Renal cortical epithelial cell (primary cell): ENCODE measurements at regions not wholly inside any gene's neighbourhood (a gene's known extent, or its start where the extent isn't known, plus 50 kb on each side); places are given as distances from the start of the nearest gene placed in this dataset.
A peak's percentile ranks its signal among the peaks of the same experiment; 100 is the strongest.

Experiments
- DNase-seq: peaks from one replicate; pipeline ENCODE4 v3.0.0-alpha.2; 2011; ENCODE audit warnings: low read depth

DNA sequence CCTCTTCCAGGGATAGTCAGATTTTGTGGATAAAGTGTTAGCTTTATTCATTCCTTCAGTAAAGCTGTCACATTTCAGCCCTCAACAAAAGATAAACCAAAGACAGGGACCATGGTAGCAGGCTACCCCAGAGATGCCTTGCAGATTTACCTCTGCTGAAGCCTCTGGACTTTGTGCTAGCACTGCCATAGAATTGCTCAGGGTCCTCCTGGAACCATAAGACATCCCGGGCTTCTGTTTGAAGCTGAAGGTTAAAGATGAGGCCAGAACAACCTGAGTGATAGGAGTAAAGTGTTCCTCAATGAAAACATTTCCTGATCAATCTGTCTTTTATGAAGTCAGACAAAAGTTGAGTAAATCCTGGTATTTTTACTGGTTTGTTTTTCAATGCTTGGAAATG lies 57.5 kb upstream of the ARL15 start:
- no peak for DNase-seq

DNA sequence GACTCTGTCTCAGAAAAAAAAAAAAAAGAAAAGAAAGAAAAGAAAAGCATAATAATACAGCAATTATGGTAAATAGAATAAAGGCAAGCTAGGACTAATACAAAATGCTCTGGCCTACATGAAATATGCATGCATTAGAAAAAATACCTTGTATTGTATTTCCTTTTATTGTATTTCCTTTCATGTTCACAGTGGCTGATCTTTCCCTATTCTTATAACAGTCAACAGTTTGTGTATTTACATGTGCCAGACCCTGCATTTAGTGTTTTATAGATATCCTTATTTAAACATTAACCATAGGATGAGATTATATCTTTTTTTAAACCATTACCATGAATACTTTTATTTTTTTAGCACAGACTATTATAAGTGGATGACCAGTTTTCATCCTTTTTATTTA lies 56.3 kb upstream of the ARL15 start:
- no peak for DNase-seq

DNA sequence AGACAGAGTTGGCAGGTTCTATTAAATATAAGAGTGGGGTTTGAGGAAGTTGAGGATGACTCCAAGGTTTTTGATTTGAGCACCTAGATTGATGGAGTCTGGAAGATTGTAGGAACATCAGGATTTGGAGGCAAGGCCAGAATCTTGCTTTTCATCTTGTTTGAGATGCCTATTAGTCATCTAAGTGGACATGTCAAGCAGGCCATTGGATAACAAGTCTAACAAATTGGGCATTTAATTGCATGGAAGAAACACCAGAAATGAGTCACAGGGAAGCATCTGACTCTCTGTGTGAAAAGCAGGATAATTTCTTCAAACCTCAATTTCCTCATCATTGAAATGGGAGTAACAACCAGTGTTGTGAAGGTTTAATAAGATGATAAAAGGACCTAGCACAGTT lies 53.3 kb upstream of the ARL15 start:
- peak; percentile 10 for DNase-seq

DNA sequence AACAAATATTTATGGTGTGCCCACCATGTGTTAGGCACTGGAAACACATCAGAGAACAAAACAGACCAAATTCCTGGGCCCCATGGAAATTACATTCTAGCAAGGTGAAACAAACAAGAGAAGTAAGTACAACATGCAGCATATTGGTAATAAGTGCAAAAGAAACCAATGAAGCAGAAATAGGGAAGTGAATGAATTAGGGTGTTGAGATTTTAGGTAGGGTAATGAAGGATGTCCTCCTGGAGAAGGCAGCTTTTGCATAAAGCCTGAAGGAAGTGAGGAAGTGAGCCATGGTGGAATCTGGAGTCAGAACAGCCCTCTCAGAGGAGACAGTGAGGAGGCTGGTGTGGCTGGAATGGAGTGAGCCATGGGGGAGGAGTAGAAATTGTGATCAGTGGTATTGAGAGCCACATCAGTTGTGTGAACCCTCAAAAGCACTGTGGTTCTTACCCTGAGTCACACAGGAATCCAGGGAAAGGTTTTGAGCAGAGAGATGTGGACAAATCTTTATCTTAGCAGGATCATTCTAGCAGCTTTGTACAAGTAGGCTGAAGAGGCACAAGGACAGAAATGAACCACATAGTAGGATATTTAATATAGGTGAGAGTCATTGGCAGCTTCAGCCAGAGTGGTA lies 52.7 kb upstream of the ARL15 start:
- DNase-seq: no peak

DNA sequence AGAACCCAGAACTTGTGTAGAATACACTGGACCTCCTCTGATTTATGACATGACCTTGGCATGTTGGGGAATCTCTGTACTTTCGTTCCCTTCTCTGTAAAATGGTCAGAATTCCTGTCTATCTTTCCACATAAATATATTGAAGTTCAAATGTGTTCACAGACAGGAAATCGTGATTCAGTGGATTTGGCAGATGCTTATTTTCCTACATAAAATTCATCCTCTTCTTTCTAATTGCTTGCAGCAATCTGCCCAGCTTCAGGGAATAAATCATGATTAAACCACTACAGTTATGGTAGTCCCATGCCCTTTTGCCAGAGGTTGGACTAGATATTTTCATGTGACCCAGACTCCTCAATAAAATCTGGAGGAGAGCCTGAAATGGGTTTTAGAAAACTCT lies 52.1 kb upstream of the ARL15 start:
- no peak for DNase-seq

DNA sequence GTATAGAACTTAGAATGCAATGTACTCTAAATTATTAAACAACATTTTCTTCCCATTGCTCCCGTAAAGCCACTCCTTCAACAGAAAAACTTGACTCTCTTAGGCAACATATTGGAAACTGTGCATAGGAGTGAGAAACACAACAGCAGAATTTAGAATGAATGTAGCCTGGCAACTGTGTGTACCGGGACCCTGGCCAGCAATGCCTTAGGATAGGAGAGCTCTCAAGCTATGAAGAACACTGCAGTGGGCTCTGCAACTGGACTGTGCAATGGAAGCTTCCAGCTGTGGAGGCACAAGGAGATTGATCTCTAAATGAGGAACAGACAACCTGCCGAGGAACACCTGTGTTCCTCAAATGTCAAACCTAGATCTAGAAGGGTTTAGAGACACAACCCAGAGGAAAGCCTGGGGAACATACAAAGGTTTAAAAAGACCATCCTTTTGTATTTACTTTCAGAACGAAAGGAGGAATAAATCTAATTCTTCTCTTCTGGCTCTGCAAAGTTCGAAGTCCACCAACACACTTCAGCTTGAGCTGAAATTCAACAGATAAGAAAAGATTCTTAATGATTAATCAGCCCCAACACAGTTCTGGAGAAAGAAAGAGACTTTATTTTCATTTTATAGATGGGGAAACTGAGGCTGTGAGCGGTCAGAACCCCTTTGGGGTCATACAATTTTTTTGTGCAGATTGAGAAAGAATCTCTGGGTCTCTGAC lies 51.5 kb upstream of the ARL15 start:
- DNase-seq: no peak

DNA sequence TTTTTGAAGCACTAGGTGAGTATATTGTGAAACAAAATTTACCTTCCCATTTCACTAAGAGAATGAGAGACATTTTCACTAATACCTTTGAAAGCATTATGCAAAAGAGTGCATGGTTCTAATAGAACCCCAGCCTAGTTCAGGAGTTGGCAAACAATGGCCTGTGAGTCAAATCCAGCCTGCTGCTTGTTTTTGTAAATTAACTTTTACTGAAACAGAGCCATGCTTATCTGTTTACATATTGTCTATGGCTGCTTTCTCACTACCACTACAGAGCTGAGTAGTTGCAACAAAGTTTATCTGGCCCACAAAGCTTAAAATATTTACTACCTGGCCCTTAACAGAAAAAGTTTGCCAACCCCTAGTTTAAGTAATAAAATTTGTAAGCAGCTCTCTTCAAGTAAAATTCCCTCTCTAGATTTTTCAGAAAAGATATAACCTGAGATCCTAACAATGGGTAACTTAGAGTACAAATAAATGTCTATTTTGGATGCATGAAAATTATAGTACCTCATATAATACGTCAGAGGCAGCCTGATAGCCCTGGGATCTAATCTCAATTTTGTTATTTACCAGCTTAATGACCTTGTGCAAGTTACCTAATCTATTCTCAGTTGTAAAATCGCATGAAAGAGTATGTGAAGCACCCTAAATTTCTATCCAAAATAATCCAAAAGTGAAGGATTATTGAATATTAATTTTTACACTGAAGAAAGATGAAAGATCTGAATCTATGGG lies 50.7 kb upstream of the ARL15 start:
- peak; percentile 9 for DNase-seq
